K562 (cell line): ENCODE measurements at regions not wholly inside any gene's neighbourhood (a gene's known extent, or its start where the extent isn't known, plus 50 kb on each side); places are given as distances from the start of the nearest gene placed in this dataset.

Experiments used
- ATAC-seq: fragments of 200-7000 bp; cut with Tn5 transposase; 3 replicates; pipeline ENCODE4 v1.9.1; 2020; ENCODE audit warnings: moderate library complexity
- BruUV-seq: library from RNA; stranded (reverse); fragments of 400-500 nt; replicated peaks from 2 replicates; lab custom pipeline; 2021; lab: Mats Ljungman, UMichigan
- CTCF ChIA-PET: fragments of 300-600 bp; formaldehyde crosslinking; extraction: SDS; loops from one replicate; lab custom pipeline; 2021; ENCODE audit warnings: low intra/inter-chr PET ratio; lab: Yijun Ruan, JAX
- POLR2A ChIA-PET: fragments of 300-600, 350-650 bp; sonication (Branson Sonifier 250); formaldehyde crosslinking; extraction: SDS; loops from one replicate; lab custom pipeline; 2021; ENCODE audit warnings: antibody characterized with exemption, inconsistent platforms; lab: Yijun Ruan, JAX
- DNase-seq, 4 experiments: peaks; one replicate each; pipeline versions ENCODE4 v3.0.0 to v3.0.0-alpha.2; 2011 to 2018; ENCODE audit warnings: low spot score in 3 of 4, mixed read lengths in 3 of 4; ENCODE audit errors: extremely low read depth in 1 of 4
- FAIRE-seq: peaks from 2 replicates; lab custom pipeline; 2011; peaks lifted over from hg19 to GRCh38; lab: Jason Lieb, UNC
- H2AFZ ChIP-seq: 2 replicates; pipeline ENCODE4 v1.6.0; 2011; ENCODE audit warnings: low read depth, low read length, control low read depth, inconsistent platforms
- H3K27ac ChIP-seq: fragments of 200-600 bp; 3 replicates; pipeline ENCODE4 v1.8.0; 2011; ENCODE audit warnings: low read depth, mild to moderate bottlenecking, control low read depth, inconsistent platforms, low read length, moderate library complexity, mixed read lengths; ENCODE audit errors: extremely low read depth
- H3K27me3 ChIP-seq, 2 experiments: fragments of 300-600 bp in 1 of 2; 2 replicates in 1 of 2; 3 replicates in 1 of 2; pipeline versions ENCODE4 v1.6.0 to v1.8.0; 2011; ENCODE audit warnings: inconsistent platforms in 2 of 2, low read length in 2 of 2, mild to moderate bottlenecking in 1 of 2, mixed read lengths in 1 of 2, moderate library complexity in 1 of 2; ENCODE audit not compliant: control insufficient read depth in 2 of 2, insufficient read depth in 2 of 2
- H3K36me3 ChIP-seq: fragments of 300-600 bp; 3 replicates; pipeline ENCODE4 v1.8.0; 2011; ENCODE audit warnings: mild to moderate bottlenecking, low read length, inconsistent platforms; ENCODE audit not compliant: control insufficient read depth, insufficient read depth
- H3K4me1 ChIP-seq, 2 experiments: fragments of 200-600 bp in 1 of 2; replicated peaks in 1 of 2; 2 replicates in 1 of 2; 3 replicates in 1 of 2; pipeline versions ENCODE4 v1.5.1 to v1.8.0; 2011; ENCODE audit warnings: inconsistent platforms in 2 of 2, low read length in 2 of 2, mild to moderate bottlenecking in 1 of 2, mixed read lengths in 1 of 2, moderate library complexity in 1 of 2; ENCODE audit not compliant: control insufficient read depth in 2 of 2, insufficient read depth in 2 of 2
- H3K4me2 ChIP-seq: 2 replicates; pipeline ENCODE4 v1.6.1; 2011; ENCODE audit warnings: low read length, control low read depth, inconsistent platforms, mixed read lengths; ENCODE audit not compliant: insufficient read depth
- H3K4me3 ChIP-seq: fragments of 200-600 bp; sonication (generic), shearing (Covaris generic); 2 replicates; pipeline ENCODE4 v1.5.1; 2016; ENCODE audit warnings: control low read depth, inconsistent platforms
- H3K79me2 ChIP-seq: fragments of 200-600 bp; 3 replicates; pipeline ENCODE4 v1.8.0; 2011; ENCODE audit warnings: low read length, inconsistent platforms; ENCODE audit not compliant: control insufficient read depth, insufficient read depth
- H3K9ac ChIP-seq, 2 experiments: 2 replicates each; pipeline versions ENCODE4 v1.6.0 to v1.6.1; 2011; ENCODE audit warnings: low read depth in 2 of 2, low read length in 2 of 2, control low read depth in 1 of 2, inconsistent platforms in 1 of 2, mild to moderate bottlenecking in 1 of 2, mixed read lengths in 1 of 2; ENCODE audit not compliant: insufficient read depth in 1 of 2
- H3K9me1 ChIP-seq: one replicate; pipeline ENCODE4 v1.6.0; 2011; ENCODE audit warnings: inconsistent platforms, mild to moderate bottlenecking, low read length, moderate library complexity; ENCODE audit not compliant: control insufficient read depth, insufficient read depth
- H3K9me3 ChIP-seq: replicated peaks from 2 replicates; pipeline ENCODE4 v1.5.1; 2011; ENCODE audit warnings: low read depth, low read length, inconsistent platforms; ENCODE audit not compliant: control insufficient read depth, insufficient read depth
- H4K20me1 ChIP-seq: replicated peaks from 2 replicates; pipeline ENCODE4 v1.6.1; 2011; ENCODE audit warnings: low read length, inconsistent platforms, mixed read lengths; ENCODE audit not compliant: control insufficient read depth, insufficient read depth
- CBX2 ChIP-seq: fragments of 200-600 bp; sonication (generic); IDR thresholded peaks from one replicate; pipeline ENCODE4 v1.6.1; 2012; ENCODE audit warnings: mild to moderate bottlenecking, low read length, inconsistent platforms; ENCODE audit not compliant: insufficient read depth, poor library complexity, severe bottlenecking
- CBX3 ChIP-seq, 2 experiments: IDR thresholded peaks; 1 replicate in 1 of 2; 2 replicates in 1 of 2; pipeline ENCODE4 v1.6.1; 2012; ENCODE audit warnings: inconsistent platforms in 2 of 2, low read length in 2 of 2, borderline replicate concordance in 1 of 2, control low read depth in 1 of 2
- CHAMP1 ChIP-seq: fragments of 450-650 bp; IDR thresholded peaks from 2 replicates; pipeline ENCODE4 v1.6.1; 2016; ENCODE audit warnings: mild to moderate bottlenecking
- KLF13 ChIP-seq: fragments of 450-650 bp; IDR thresholded peaks from 2 replicates; pipeline ENCODE4 v1.6.1; 2016; ENCODE audit warnings: missing genetic modification characterization, low read depth, mild to moderate bottlenecking, missing compliant biosample characterization, moderate library complexity, borderline replicate concordance
- MBD1 ChIP-seq: fragments of 250-450 bp; sonication (Bioruptor Pico); IDR thresholded peaks from 2 replicates; pipeline ENCODE4 v1.8.0; 2022; ENCODE audit warnings: inconsistent platforms
- NCOA6 ChIP-seq: fragments of 450-650 bp; IDR thresholded peaks from 2 replicates; pipeline ENCODE4 v1.6.1; 2017; ENCODE audit warnings: mild to moderate bottlenecking
- NONO ChIP-seq, 2 experiments: fragments of 200-400 bp in 1 of 2; fragments of 450-650 bp in 1 of 2; formaldehyde crosslinking in 1 of 2; IDR thresholded peaks; 2 replicates each; pipeline ENCODE4 v1.6.1; 2017; ENCODE audit warnings: low read depth in 2 of 2, mild to moderate bottlenecking in 2 of 2, moderate library complexity in 2 of 2, low read length in 1 of 2
- RUNX1 ChIP-seq: sonication (generic); IDR thresholded peaks from 2 replicates; pipeline ENCODE4 v1.6.1; 2016; ENCODE audit warnings: antibody characterized with exemption, low read depth
- SAFB ChIP-seq: fragments of 200-400 bp; formaldehyde crosslinking; IDR thresholded peaks from 2 replicates; pipeline ENCODE4 v1.6.1; 2017; ENCODE audit warnings: low read depth, low read length, borderline replicate concordance
- SMARCC2 ChIP-seq: fragments of 450-650 bp; IDR thresholded peaks from 2 replicates; pipeline ENCODE4 v1.6.1; 2017; ENCODE audit warnings: antibody characterized with exemption, moderate library complexity, mild to moderate bottlenecking, low read depth
- TAL1 ChIP-seq: fragments of 450-650 bp; IDR thresholded peaks from 2 replicates; pipeline ENCODE4 v1.6.1; 2016; ENCODE audit warnings: mild to moderate bottlenecking
- ZBTB9 ChIP-seq: fragments of 450-650 bp; formaldehyde crosslinking; IDR thresholded peaks from 2 replicates; pipeline ENCODE4 v1.4.0; 2020; ENCODE audit warnings: mild to moderate bottlenecking, moderate library complexity
- ZNF239 ChIP-seq: fragments of 250-450 bp; sonication (Bioruptor Pico); IDR thresholded peaks from 2 replicates; pipeline ENCODE4 v1.4.0; 2020; ENCODE audit warnings: mild to moderate bottlenecking
- ZNF41 ChIP-seq: fragments of 250-450 bp; sonication (Bioruptor Pico); conservative IDR thresholded peaks from 2 replicates; pipeline ENCODE4 v1.4.0; 2020; ENCODE audit warnings: mild to moderate bottlenecking
- WGBS: fragments of 100-300 bp; shearing (Covaris generic); methylation state at CpG from one replicate; pipeline ENCODE4 v1.1.6; 2016; ENCODE audit warnings: low coverage, mixed read lengths; ENCODE audit not compliant: insufficient coverage; ENCODE audit errors: missing lambda C conversion rate; 5-methylcytosine and 5-hydroxymethylcytosine counted together
- in situ Hi-C: fragments of 300-500 bp; cut with MboI; formaldehyde crosslinking; loops from 4 replicates; pipeline ENCODE4 v1.15.0; 2018; ENCODE audit warnings: inconsistent platforms, mixed read lengths
- intact Hi-C: fragments of 100-400 bp; cut with micrococcal nuclease; formaldehyde crosslinking; loops from 2 replicates; pipeline ENCODE4 v1.14.2; 2022
- TF ChIP-seq, protein P1 (sequence below): fragments of 250-450 bp; sonication (Bioruptor Pico); IDR thresholded peaks from 2 replicates; pipeline ENCODE4 v1.5.0; 2020; ENCODE audit warnings: mild to moderate bottlenecking

DNA sequence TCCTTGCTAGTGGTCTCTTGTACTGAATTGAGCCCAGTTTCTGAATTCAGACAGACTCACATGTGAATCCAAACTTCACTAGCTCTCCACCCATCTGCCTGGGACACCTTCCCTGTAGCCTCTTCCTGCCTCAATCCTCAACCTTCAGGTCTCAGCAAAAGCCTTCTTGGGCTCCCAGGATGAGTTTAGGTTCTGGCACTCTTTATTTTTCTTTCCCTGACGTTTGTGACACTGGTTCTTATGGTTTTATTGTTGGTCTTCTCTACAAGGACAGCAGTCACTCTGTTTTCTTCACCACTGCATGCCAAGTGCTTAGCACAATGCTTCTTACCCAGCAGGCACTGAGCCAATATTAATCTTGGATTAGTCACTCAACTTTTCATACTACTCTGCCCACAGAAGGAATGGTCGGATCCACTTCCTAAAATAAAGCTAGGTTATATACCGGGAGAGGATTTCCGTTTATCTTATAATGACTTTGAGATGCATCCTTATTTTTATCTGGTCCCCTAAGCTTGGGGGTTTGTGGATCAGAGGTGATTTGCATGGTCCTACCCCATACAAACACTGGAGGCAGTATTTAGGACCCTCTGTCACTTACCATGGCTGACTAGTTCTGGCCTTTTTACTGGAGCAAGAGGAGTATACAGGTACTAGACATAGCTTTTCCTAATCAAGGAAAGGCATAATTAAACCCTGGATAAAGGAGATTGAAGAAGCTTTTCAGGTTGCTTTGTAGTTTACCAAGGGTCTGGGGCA is 186.3 kb downstream of the MYCN start:
- Histone ChIP-seq H3K9me1 (no peaks in the 10 kb centered on the region), H3K9ac (no peak overlapping the region), H3K27me3 (no peaks in the 10 kb centered on the region), H2AFZ (no peak overlapping the region), H3K4me1 (no peaks in the 10 kb centered on the region), H3K4me3 (no peak overlapping the region), H4K20me1 (no peaks in the 10 kb centered on the region), H3K36me3 (no peaks in the 10 kb centered on the region), H3K9me3 (no peaks in the 10 kb centered on the region), H3K79me2 (no peaks in the 10 kb centered on the region), H3K27ac (no peak overlapping the region), H3K4me2 (no peak overlapping the region)
- intact Hi-C loops (no loop called here), in situ Hi-C loops (no loop called here)
- POLR2A ChIA-PET: no interaction called here
- no TSS peak for BruUV-seq
- CTCF ChIA-PET: no interaction called here
- ATAC-seq (no peak), FAIRE-seq (no peak), DNase-seq (no peak)
- 0% methylated on average over 4 of the region's 4 CpGs for WGBS
- no peak for TF ChIP-seq ZNF239
- TF ChIP-seq CHAMP1: no peak
- TF ChIP-seq SAFB: no peak
- no peak for TF ChIP-seq SMARCC2
- no peak for TF ChIP-seq TAL1
- no peak for TF ChIP-seq KLF13 (tag)
- TF ChIP-seq NONO (IDR thresholded peaks at IDR 0.05; ENCODE audit: low read depth in 2 of 2, low read length in 1 of 2): no peak
- no peak for TF ChIP-seq RUNX1
- TF ChIP-seq, protein P1, sequence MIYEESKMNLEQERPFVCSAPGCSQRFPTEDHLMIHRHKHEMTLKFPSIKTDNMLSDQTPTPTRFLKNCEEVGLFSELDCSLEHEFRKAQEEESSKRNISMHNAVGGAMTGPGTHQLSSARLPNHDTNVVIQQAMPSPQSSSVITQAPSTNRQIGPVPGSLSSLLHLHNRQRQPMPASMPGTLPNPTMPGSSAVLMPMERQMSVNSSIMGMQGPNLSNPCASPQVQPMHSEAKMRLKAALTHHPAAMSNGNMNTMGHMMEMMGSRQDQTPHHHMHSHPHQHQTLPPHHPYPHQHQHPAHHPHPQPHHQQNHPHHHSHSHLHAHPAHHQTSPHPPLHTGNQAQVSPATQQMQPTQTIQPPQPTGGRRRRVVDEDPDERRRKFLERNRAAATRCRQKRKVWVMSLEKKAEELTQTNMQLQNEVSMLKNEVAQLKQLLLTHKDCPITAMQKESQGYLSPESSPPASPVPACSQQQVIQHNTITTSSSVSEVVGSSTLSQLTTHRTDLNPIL (CRISPR knock-in tag): no peak
- TF ChIP-seq ZNF41: no peak
- no peak for TF ChIP-seq CBX3 (IDR thresholded peaks at IDR 0.05; ENCODE audit: borderline replicate concordance in 1 of 2, low read length in 2 of 2)
- no peak for TF ChIP-seq NCOA6
- TF ChIP-seq MBD1 (CRISPR knock-in tag): no peak
- TF ChIP-seq ZBTB9 (CRISPR knock-in tag): no peak
- TF ChIP-seq CBX2: no peak
